Suprapubic skin (tissue), 4 donors: ENCODE measurements at regions not wholly inside any gene's neighbourhood (a gene's known extent, or its start where the extent isn't known, plus 50 kb on each side); places are given as distances from the start of the nearest gene placed in this dataset.

Source experiments
- EP300 ChIP-seq: sonication (generic); formaldehyde crosslinking; IDR thresholded peaks from one replicate; pipeline ENCODE4 v1.6.1; 2017; ENCODE audit warnings: antibody characterized with exemption
- POLR2A ChIP-seq, 2 donors: fragments of 450-650 bp; IDR thresholded peaks; one replicate each; pipeline ENCODE4 v1.6.1; 2017; ENCODE audit warnings: antibody characterized with exemption in 2 of 2, mild to moderate bottlenecking in 2 of 2, moderate library complexity in 2 of 2
- POLR2AphosphoS5 ChIP-seq, 3 donors: sonication (generic); formaldehyde crosslinking; IDR thresholded peaks; one replicate each; pipeline ENCODE4 v1.6.1; 2017; ENCODE audit warnings: antibody characterized with exemption in 3 of 3
- TF ChIP-seq, protein P1 (sequence below), 2 donors: fragments of 200-600 bp in 1 of 2; fragments of 450-650 bp in 1 of 2; sonication (generic) in 1 of 2; IDR thresholded peaks; one replicate each; pipeline ENCODE4 v1.5.1; 2016 to 2019; ENCODE audit warnings: antibody characterized with exemption in 2 of 2, mild to moderate bottlenecking in 1 of 2, moderate library complexity in 1 of 2

DNA sequence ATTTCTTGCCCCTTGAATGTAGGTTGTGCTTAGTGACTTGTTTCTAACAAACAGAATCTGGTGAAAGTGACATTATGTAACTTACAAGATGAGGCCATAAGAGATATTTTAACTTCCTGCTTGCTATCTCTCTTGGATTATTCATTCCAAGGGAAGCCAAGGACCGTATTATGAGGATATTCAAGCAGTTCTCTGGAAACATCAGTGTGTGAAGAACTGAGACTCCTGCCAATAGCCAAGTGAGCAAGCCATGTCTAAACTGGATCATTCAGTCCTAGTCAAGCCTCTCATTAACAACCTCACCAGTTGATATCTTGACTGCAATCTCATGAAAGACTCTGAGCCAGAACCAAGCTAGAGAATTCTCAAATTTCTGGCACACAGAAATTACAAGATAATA lies 765.1 kb upstream of the SLC8A1 start:
- no peak for TF ChIP-seq POLR2A (IDR thresholded peaks at IDR 0.05)
- TF ChIP-seq, protein P1, sequence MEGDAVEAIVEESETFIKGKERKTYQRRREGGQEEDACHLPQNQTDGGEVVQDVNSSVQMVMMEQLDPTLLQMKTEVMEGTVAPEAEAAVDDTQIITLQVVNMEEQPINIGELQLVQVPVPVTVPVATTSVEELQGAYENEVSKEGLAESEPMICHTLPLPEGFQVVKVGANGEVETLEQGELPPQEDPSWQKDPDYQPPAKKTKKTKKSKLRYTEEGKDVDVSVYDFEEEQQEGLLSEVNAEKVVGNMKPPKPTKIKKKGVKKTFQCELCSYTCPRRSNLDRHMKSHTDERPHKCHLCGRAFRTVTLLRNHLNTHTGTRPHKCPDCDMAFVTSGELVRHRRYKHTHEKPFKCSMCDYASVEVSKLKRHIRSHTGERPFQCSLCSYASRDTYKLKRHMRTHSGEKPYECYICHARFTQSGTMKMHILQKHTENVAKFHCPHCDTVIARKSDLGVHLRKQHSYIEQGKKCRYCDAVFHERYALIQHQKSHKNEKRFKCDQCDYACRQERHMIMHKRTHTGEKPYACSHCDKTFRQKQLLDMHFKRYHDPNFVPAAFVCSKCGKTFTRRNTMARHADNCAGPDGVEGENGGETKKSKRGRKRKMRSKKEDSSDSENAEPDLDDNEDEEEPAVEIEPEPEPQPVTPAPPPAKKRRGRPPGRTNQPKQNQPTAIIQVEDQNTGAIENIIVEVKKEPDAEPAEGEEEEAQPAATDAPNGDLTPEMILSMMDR (IDR thresholded peaks at IDR 0.05): no peak
- no peak for TF ChIP-seq POLR2AphosphoS5 (IDR thresholded peaks at IDR 0.05)
- no peak for TF ChIP-seq EP300
